HCT116 (cell line): ENCODE measurements at regions not wholly inside any gene's neighbourhood (a gene's known extent, or its start where the extent isn't known, plus 50 kb on each side); places are given as distances from the start of the nearest gene placed in this dataset.

Experiments used
- ATAC-seq: fragments of 200-7000 bp; cut with Tn5 transposase; 2 replicates; pipeline ENCODE4 v1.9.1; 2020; ENCODE audit warnings: mild to moderate bottlenecking, moderate library complexity
- BruUV-seq: library from RNA; stranded (reverse); fragments of 400-500 nt; replicated peaks from 2 replicates; lab custom pipeline; 2021; lab: Mats Ljungman, UMichigan
- CTCF ChIA-PET: fragments of 300-600 bp; sonication (Branson Sonifier 250); formaldehyde crosslinking; loops from one replicate; lab custom pipeline; 2021; ENCODE audit warnings: antibody characterized with exemption; lab: Charles Lee
- POLR2A ChIA-PET: fragments of 300-600, 350-600 bp; sonication (Branson Sonifier 250); formaldehyde crosslinking; loops from one replicate; lab custom pipeline; 2021; ENCODE audit warnings: antibody characterized with exemption; lab: Charles Lee
- RAD21 ChIA-PET, 2 experiments: fragments of 300-600 bp; sonication (Branson Sonifier 250); formaldehyde crosslinking; loops; one replicate each; lab custom pipeline; 2023; ENCODE audit warnings: low total read pairs in 2 of 2; ENCODE audit not compliant: uncharacterized antibody in 2 of 2, unreplicated experiment in 2 of 2, low non-redundant PET in 1 of 2; lab: Charles Lee
- DNase-seq: peaks from one replicate; pipeline ENCODE4 v3.0.0-alpha.2; 2010; ENCODE audit warnings: low read depth, low spot score
- H2AFZ ChIP-seq: fragments of 200-600 bp; shearing (Covaris generic), sonication (generic); 2 replicates; pipeline ENCODE4 v1.6.1; 2017; ENCODE audit warnings: low read depth, mixed run types, mixed read lengths, antibody characterized with exemption, low read length; ENCODE audit not compliant: poor library complexity, severe bottlenecking
- H3K27ac ChIP-seq: 2 replicates; pipeline ENCODE4 v1.5.1; 2012; ENCODE audit warnings: low read depth, low read length
- H3K27me3 ChIP-seq: fragments of 200-600 bp; sonication (generic); 2 replicates; pipeline ENCODE4 v1.6.1; 2016; ENCODE audit warnings: mixed run types, low read length, mixed read lengths; ENCODE audit not compliant: insufficient read depth
- H3K36me3 ChIP-seq, 2 experiments: fragments of 200-500 bp in 1 of 2; fragments of 200-600 bp in 1 of 2; sonication (Bioruptor generic) in 1 of 2; sonication (generic) in 1 of 2; 2 replicates each; pipeline versions ENCODE4 v1.5.1 to v1.6.1; 2014 to 2016; ENCODE audit warnings: low read length in 2 of 2, inconsistent platforms in 1 of 2, mixed read lengths in 1 of 2, mixed run types in 1 of 2; ENCODE audit not compliant: insufficient read depth in 2 of 2, control insufficient read depth in 1 of 2
- H3K4me1 ChIP-seq, 2 experiments: fragments of 200-600 bp in 1 of 2; sonication (generic) in 1 of 2; 2 replicates each; pipeline versions ENCODE4 v1.5.1 to v1.6.1; 2012 to 2017; ENCODE audit warnings: low read length in 2 of 2, inconsistent platforms in 1 of 2, mild to moderate bottlenecking in 1 of 2, mixed read lengths in 1 of 2, mixed run types in 1 of 2, moderate library complexity in 1 of 2; ENCODE audit not compliant: insufficient read depth in 2 of 2, control insufficient read depth in 1 of 2
- H3K4me2 ChIP-seq: fragments of 200-600 bp; sonication (generic); 2 replicates; pipeline ENCODE4 v1.6.1; 2017; ENCODE audit warnings: mixed run types, low read length, mixed read lengths
- H3K4me3 ChIP-seq, 2 experiments: fragments of 200-600 bp in 1 of 2; sonication (generic) in 1 of 2; replicated peaks in 1 of 2; 2 replicates each; pipeline ENCODE4 v1.5.1; 2011 to 2016; ENCODE audit warnings: low read length in 2 of 2, control low read depth in 1 of 2, low read depth in 1 of 2, mild to moderate bottlenecking in 1 of 2, mixed read lengths in 1 of 2, mixed run types in 1 of 2
- H3K79me2 ChIP-seq: fragments of 200-600 bp; sonication (generic); 2 replicates; pipeline ENCODE4 v1.6.1; 2017; ENCODE audit warnings: mild to moderate bottlenecking, mixed run types, low read length, moderate library complexity, mixed read lengths; ENCODE audit not compliant: insufficient read depth
- H3K9ac ChIP-seq: fragments of 200-600 bp; sonication (generic); 2 replicates; pipeline ENCODE4 v1.6.1; 2016; ENCODE audit warnings: low read length, mixed read lengths
- H3K9me2 ChIP-seq: fragments of 200-600 bp; sonication (generic), shearing (Covaris generic); 2 replicates; pipeline ENCODE4 v1.6.1; 2017; ENCODE audit warnings: mixed run types, mild to moderate bottlenecking, moderate library complexity; ENCODE audit not compliant: insufficient read depth
- H3K9me3 ChIP-seq, 2 experiments: fragments of 200-500 bp in 1 of 2; fragments of 200-600 bp in 1 of 2; sonication (Bioruptor generic) in 1 of 2; sonication (generic) in 1 of 2; 2 replicates each; pipeline ENCODE4 v1.6.1; 2014 to 2017; ENCODE audit warnings: low read length in 2 of 2, mixed read lengths in 2 of 2, inconsistent platforms in 1 of 2, low read depth in 1 of 2, mild to moderate bottlenecking in 1 of 2, mixed run types in 1 of 2, moderate library complexity in 1 of 2; ENCODE audit not compliant: control insufficient read depth in 1 of 2, insufficient read depth in 1 of 2
- H4K20me1 ChIP-seq: fragments of 200-600 bp; sonication (generic), shearing (Covaris generic); 2 replicates; pipeline ENCODE4 v1.6.1; 2017; ENCODE audit warnings: mixed run types, mild to moderate bottlenecking, moderate library complexity; ENCODE audit not compliant: insufficient read depth
- ATF3 ChIP-seq: IDR thresholded peaks from 2 replicates; pipeline ENCODE4 v1.6.1; 2012
- CBX3 ChIP-seq: IDR thresholded peaks from 2 replicates; pipeline ENCODE4 v1.6.1; 2012; ENCODE audit warnings: low read depth
- CEBPB ChIP-seq: IDR thresholded peaks from 2 replicates; pipeline ENCODE4 v1.6.1; 2012; ENCODE audit warnings: low read depth
- CTCF ChIP-seq, 3 experiments: fragments of 200-600 bp in 1 of 3; sonication (generic) in 1 of 3; IDR thresholded peaks in 2 of 3; conservative IDR thresholded peaks in 1 of 3; 2 replicates each; pipeline ENCODE4 v1.5.1; 2012 to 2017; ENCODE audit warnings: low read depth in 2 of 3, low read length in 2 of 3, antibody characterized with exemption in 1 of 3, borderline replicate concordance in 1 of 3, control low read depth in 1 of 3, mild to moderate bottlenecking in 1 of 3, mixed read lengths in 1 of 3, mixed run types in 1 of 3, moderate library complexity in 1 of 3; ENCODE audit not compliant: insufficient read depth in 1 of 3
- ELF1 ChIP-seq: IDR thresholded peaks from 2 replicates; pipeline ENCODE4 v1.6.1; 2012; ENCODE audit warnings: low read depth, borderline replicate concordance
- EZH2 ChIP-seq: fragments of 200-600 bp; sonication (generic); IDR thresholded peaks from 2 replicates; pipeline ENCODE4 v1.6.1; 2017; ENCODE audit warnings: antibody characterized with exemption, mixed run types
- EZH2phosphoT487 ChIP-seq: fragments of 200-600 bp; IDR thresholded peaks from 2 replicates; pipeline ENCODE4 v1.6.1; 2018; ENCODE audit warnings: antibody characterized with exemption, borderline replicate concordance
- FOSL1 ChIP-seq: IDR thresholded peaks from 2 replicates; pipeline ENCODE4 v1.6.1; 2012; ENCODE audit warnings: low read depth
- JUND ChIP-seq: IDR thresholded peaks from 2 replicates; pipeline ENCODE4 v1.6.1; 2012
- RAD21 ChIP-seq: IDR thresholded peaks from 2 replicates; pipeline ENCODE4 v1.6.1; 2012; ENCODE audit warnings: low read depth, mild to moderate bottlenecking
- REST ChIP-seq: IDR thresholded peaks from 2 replicates; pipeline ENCODE4 v1.6.1; 2012; ENCODE audit warnings: low read depth
- SIN3A ChIP-seq: IDR thresholded peaks from 2 replicates; pipeline ENCODE4 v1.6.1; 2012; ENCODE audit warnings: low read depth
- SP1 ChIP-seq: IDR thresholded peaks from 2 replicates; pipeline ENCODE4 v1.6.1; 2012; ENCODE audit warnings: low read depth
- TCF7L2 ChIP-seq: IDR thresholded peaks from 2 replicates; pipeline ENCODE4 v1.7.0; 2011; ENCODE audit warnings: borderline replicate concordance, inconsistent platforms; ENCODE audit not compliant: insufficient read depth, insufficient read length; ENCODE audit errors: extremely low read depth
- YY1 ChIP-seq: IDR thresholded peaks from 2 replicates; pipeline ENCODE4 v1.6.1; 2011; ENCODE audit warnings: low read length, low read depth, moderate library complexity, mild to moderate bottlenecking; ENCODE audit not compliant: insufficient replicate concordance; ENCODE audit errors: extremely low read depth
- intact Hi-C: fragments of 100-400 bp; cut with micrococcal nuclease; formaldehyde crosslinking; loops from 2 replicates; pipeline ENCODE4 v1.10.0; 2022
- TF ChIP-seq, protein P1 (sequence below): IDR thresholded peaks from 2 replicates; pipeline ENCODE4 v1.6.1; 2012

GRCh38 chr13:53170910-53171309 lies 142.3 kb downstream of the OLFM4 start:
- no peak overlapping the region for H3K4me2 ChIP-seq
- no peaks in the 10 kb centered on the region for H3K9me2 ChIP-seq
- H3K9ac ChIP-seq, result no peak overlapping the region
- TF ChIP-seq CTCF (IDR thresholded peaks at IDR 0.05 in 2 of 3, conservative IDR thresholded peaks at IDR 0.05 in 1 of 3; ENCODE audit: borderline replicate concordance in 1 of 3, insufficient read depth in 1 of 3, low read depth in 2 of 3, low read length in 2 of 3) (no peak), EZH2 (no peak), EZH2phosphoT487 (no peak), ATF3 (no peak), YY1 (no peak), TCF7L2 (no peak), FOSL1 (no peak), RAD21 (no peak), SIN3A (no peak), JUND (no peak), SP1 (no peak), CEBPB (no peak), REST (no peak), ELF1 (no peak), CBX3 (no peak)
- TF ChIP-seq, protein P1, sequence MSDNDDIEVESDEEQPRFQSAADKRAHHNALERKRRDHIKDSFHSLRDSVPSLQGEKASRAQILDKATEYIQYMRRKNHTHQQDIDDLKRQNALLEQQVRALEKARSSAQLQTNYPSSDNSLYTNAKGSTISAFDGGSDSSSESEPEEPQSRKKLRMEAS, result no peak
- DNase-seq (no peak), ATAC-seq (no peak)
- H3K4me1 ChIP-seq, result no peaks in the 10 kb centered on the region
- no peak overlapping the region for H3K4me3 ChIP-seq
- POLR2A ChIA-PET, result no interaction called here
- H3K36me3 ChIP-seq, result no peaks in the 10 kb centered on the region
- H3K27me3 ChIP-seq, result no peaks in the 10 kb centered on the region
- RAD21 ChIA-PET, result no interaction called here
- intact Hi-C loops, result no loop called here
- H3K9me3 ChIP-seq, result no peaks in the 10 kb centered on the region
- H3K27ac ChIP-seq, result no peak overlapping the region
- CTCF ChIA-PET, result no interaction called here
- no peaks in the 10 kb centered on the region for H3K79me2 ChIP-seq
- no TSS peak for BruUV-seq
- no peak overlapping the region for H2AFZ ChIP-seq
- no peaks in the 10 kb centered on the region for H4K20me1 ChIP-seq
